GM18909 (cell line): ENCODE measurements at regions not wholly inside any gene's neighbourhood (a gene's known extent, or its start where the extent isn't known, plus 50 kb on each side); places are given as distances from the start of the nearest gene placed in this dataset.
"Not testable (repeated sequence)": the region's sequence is repeated elsewhere in the genome, so short reads cannot be mapped to it uniquely, and the experiment has no call there.

Experiments used
- ATAC-seq: cut with Tn5 transposase; IDR thresholded peaks from one replicate; pipeline ENCODE4 v1.9.1; 2021; ENCODE audit warnings: mild to moderate bottlenecking; ENCODE audit not compliant: unreplicated experiment, poor library complexity

- ATAC-seq, result not testable (repeated sequence)
Measured at GRCh38 chr1:199533361-199533760, 494.1 kb upstream of the NR5A2 start.

GRCh38 chr1:199545780-199546179 lies 481.7 kb upstream of the NR5A2 start:
- peak; percentile 38 for ATAC-seq

- peak; percentile 52 for ATAC-seq
Measured at GRCh38 chr1:199546323-199546722, 481.2 kb upstream of the NR5A2 start.

GRCh38 chr1:199549421-199549820 lies 478.1 kb upstream of the NR5A2 start:
- no peak for ATAC-seq

- ATAC-seq, result no peak
Measured at GRCh38 chr1:199550199-199551065, 477.1 kb upstream of the NR5A2 start.

- ATAC-seq, result no peak
Measured at GRCh38 chr1:199551967-199552565, 475.4 kb upstream of the NR5A2 start.

- ATAC-seq, result no peak
Measured at GRCh38 chr1:199553104-199553503, 474.4 kb upstream of the NR5A2 start.

GRCh38 chr1:199561334-199561733 lies 466.2 kb upstream of the NR5A2 start:
- no peak for ATAC-seq

GRCh38 chr1:199573047-199573446 lies 454.5 kb upstream of the NR5A2 start:
- ATAC-seq, result no peak

GRCh38 chr1:199574950-199575349 lies 452.6 kb upstream of the NR5A2 start:
- no peak for ATAC-seq

GRCh38 chr1:199580300-199580699 lies 447.2 kb upstream of the NR5A2 start:
- no peak for ATAC-seq

GRCh38 chr1:199585392-199585791 lies 442.1 kb upstream of the NR5A2 start:
- ATAC-seq, result no peak

- peak; percentile 92 for ATAC-seq
Measured at GRCh38 chr1:199590708-199591107, 436.8 kb upstream of the NR5A2 start.

- no peak for ATAC-seq
Measured at GRCh38 chr1:199591468-199591867, 436.0 kb upstream of the NR5A2 start.

GRCh38 chr1:199593475-199593874 lies 434.0 kb upstream of the NR5A2 start:
- no peak for ATAC-seq

- ATAC-seq, result not testable (repeated sequence)
Measured at GRCh38 chr1:199596448-199596847, 431.1 kb upstream of the NR5A2 start.

- no peak for ATAC-seq
Measured at GRCh38 chr1:199597152-199597551, 430.4 kb upstream of the NR5A2 start.

GRCh38 chr1:199608414-199608813 lies 419.1 kb upstream of the NR5A2 start:
- ATAC-seq, result no peak

- ATAC-seq, result peak; percentile 50
Measured at GRCh38 chr1:199612976-199613774, 414.3 kb upstream of the NR5A2 start.

- ATAC-seq, result no peak
Measured at GRCh38 chr1:199616947-199617346, 410.6 kb upstream of the NR5A2 start.

GRCh38 chr1:199619223-199619622 lies 408.3 kb upstream of the NR5A2 start:
- no peak for ATAC-seq
